GM19455 (cell line): ENCODE measurements at regions not wholly inside any gene's neighbourhood (a gene's known extent, or its start where the extent isn't known, plus 50 kb on each side); places are given as distances from the start of the nearest gene placed in this dataset.
"Not testable (repeated sequence)": the region's sequence is repeated elsewhere in the genome, so short reads cannot be mapped to it uniquely, and the experiment has no call there.

Experiments
- ATAC-seq: cut with Tn5 transposase; IDR thresholded peaks from one replicate; pipeline ENCODE4 v1.9.1; 2021; ENCODE audit not compliant: unreplicated experiment

GRCh38 chr5:82517544-82518075 is 239.5 kb upstream of the RPS23 start:
- no peak for ATAC-seq

DNA sequence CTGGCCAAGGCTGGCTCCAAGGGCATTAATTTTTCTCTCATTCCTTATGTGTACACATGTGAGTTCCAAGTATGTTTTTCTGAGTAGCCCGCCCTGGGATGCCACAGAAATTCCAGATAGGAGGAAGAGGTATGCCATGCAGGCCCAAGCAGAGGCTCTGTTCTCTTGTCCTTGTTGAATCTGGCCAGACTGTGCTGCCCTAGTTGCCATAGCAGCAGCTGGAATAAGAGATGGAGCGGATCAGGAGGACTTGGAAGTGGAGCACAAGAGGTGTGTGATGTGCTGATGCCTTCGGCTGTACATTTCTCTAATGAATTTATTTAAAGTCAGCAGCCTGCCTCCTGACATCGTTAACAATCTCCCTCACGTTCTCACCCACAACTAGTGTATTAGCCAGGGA is 235.6 kb upstream of the RPS23 start:
- ATAC-seq = no peak

DNA sequence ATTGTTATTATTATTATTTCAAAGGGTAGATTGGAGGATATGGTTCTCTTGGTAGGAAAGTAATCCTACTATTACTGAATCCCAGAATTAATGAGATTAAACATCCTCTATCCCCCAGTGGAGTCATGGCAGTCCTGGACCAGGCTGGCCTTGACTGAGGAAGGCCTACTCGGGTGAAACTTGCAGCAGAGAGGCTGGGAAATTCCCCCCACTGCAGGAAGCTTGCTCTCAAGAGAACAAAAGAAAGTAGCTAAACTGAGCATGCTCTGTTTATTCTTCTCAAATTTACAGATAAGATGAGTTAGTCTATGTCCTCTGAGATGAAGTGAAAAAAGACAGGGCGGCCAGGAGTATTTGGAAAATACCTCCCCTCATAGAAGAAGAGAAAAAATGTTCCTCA is 233.9 kb upstream of the RPS23 start:
- ATAC-seq = no peak

DNA sequence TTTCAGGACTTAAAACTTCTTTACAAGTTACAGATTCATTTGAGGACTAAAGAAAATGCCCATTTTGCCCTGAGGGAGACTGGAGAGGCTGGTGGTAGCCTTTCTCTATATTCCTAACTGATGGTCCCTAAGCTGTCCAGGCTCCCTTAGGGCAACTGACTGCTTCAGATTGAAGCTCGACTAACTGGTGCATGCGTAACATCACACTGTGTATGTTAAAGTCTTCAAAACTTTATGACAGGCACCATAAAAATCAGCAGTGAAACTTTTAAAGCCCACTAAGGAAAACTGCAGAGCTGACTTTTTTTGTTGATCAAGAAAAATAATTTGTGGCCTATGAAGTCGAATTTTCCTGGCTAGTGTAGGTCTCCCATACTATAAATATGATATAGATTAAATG is 233.0 kb upstream of the RPS23 start:
- no peak for ATAC-seq

GRCh38 chr5:82509762-82510161 is 231.6 kb upstream of the RPS23 start:
- no peak for ATAC-seq

DNA sequence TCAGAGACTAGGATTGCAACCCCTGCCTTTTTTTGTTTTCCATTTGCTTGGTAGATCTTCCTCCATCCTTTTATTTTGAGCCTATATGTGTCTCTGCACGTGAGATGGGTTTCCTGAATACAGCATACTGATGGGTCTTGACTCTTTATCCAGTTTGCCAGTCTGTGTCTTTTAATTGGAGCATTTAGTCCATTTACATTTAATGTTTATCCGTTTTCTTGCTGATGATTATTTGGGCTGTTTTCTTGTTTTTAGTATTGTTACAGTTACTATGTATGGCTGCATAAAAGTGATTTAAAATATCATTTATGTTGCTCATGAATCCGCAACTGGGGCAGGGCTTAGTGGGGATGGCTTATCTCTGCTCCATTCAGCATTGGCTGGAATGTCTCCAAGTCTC is 228.2 kb upstream of the RPS23 start:
- not testable (repeated sequence) for ATAC-seq

DNA sequence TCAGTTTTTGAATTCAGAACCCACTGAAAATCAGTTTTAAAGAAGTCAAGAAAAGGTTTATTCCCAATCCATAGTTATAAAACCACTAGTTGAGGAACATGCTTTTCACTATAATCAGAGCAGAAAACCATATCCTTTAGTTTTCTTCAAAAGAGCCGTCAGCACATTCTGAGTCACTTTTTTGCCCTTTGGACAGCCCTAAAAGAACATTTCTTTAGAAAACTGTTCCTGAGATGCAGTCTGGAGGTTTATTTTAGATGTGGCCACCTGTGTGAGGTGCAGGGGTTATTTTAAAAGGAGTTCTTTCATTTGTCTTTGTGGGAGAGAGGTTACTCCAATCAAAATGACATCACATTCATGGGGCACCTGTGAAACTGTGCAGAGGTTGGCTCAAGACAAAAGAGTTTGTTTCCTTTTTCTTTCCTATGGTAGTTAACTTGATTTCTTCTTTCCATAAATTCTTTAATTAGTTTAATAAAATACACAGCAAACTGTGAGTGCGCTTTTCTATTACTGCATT is 221.6 kb upstream of the RPS23 start:
- ATAC-seq = no peak

DNA sequence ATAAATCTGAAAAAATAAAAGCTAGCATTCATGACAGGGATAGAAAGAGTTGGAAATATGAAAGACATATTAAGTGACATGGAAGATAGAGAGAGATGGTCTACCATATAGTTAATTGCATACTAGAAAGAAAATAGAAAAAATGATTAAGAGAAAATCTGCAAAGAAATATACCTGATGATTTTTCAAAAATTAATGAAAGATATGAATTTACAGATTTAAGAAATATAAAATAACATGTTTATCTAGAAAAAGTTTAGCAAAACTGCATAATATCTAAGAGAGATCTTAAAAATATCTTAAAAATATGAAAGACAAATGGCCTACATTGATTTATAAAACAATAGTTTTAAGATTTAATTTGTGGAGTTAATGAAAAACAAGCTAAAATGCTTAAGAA is 219.1 kb upstream of the RPS23 start:
- ATAC-seq = no peak

GRCh38 chr5:82494942-82495341 is 216.8 kb upstream of the RPS23 start:
- ATAC-seq = no peak

DNA sequence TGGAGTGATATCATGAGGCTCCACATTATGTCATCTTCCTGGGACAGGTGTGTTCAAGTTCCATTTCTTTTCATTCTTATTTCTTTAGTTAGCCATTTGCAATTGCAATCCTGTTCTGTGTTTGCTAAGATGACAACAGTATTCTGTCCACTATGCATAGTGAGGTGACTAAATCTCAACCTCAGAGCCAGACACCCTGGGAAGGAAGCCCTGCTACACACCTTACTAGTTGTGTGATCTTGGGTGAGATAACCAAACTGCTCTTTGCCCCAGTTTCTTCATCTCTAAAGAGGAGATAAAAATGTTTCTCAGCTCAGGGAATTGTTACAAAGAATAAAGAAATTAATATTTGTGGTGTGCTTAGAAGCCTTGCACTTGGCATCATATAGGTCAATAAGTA is 215.1 kb upstream of the RPS23 start:
- ATAC-seq = no peak

DNA sequence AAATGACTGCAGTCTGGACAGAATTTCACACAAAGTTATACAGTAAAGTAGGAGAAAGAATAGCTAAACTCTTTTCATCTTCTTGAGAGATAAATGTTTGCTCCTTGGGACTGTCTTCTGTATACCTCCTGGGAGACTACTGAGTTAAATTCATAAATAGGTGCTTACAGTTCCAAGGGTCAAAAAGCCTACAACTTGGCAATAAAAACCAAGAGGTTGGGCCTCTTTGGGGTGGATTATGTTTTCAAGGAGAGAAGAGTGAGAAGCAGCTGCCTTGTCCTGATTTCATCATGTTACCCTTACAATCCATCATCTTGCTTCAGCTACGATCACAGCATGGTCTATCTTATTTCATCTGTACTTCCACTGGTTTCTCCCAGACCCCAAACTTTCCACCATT is 213.2 kb upstream of the RPS23 start:
- no peak for ATAC-seq

DNA sequence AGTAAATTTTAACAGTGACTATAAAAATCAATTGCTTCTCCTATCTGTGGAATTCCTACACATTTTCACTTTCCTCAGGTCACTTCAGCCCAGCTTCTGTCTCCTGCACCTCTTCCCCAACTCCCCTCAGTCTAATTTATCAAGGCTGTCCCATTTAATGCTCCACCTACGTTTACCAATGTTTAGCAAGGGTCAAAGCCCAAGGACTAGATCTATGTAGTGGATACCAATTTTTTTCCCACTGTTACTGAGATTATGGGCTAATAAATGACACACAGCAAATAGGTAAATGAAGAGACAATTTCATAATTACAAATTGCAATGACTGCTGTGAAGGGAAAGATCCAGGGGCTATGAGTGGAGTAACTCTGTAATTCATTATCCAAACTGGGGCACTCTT is 211.5 kb upstream of the RPS23 start:
- no peak for ATAC-seq

GRCh38 chr5:82487131-82487530 is 209.0 kb upstream of the RPS23 start:
- ATAC-seq = no peak

DNA sequence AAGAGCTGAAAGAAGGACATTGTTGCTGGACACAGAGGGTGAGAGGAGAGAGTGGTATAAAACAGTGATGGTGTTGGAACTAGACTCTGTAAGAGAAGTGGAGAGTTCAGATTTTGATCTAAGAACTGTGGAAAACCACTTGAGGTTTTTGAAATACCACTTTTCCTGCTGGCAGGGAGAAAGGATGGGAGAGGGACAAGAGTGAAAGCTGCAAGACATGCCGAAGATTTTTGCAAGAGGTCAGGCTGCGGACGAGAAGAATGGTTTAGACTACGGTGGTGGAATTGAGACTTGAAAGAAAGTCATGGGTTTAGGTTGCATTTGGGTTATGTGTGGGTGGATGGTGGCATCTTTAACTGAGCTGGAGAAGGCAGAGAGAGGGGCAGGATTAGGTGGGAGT is 202.2 kb upstream of the RPS23 start:
- ATAC-seq = no peak

DNA sequence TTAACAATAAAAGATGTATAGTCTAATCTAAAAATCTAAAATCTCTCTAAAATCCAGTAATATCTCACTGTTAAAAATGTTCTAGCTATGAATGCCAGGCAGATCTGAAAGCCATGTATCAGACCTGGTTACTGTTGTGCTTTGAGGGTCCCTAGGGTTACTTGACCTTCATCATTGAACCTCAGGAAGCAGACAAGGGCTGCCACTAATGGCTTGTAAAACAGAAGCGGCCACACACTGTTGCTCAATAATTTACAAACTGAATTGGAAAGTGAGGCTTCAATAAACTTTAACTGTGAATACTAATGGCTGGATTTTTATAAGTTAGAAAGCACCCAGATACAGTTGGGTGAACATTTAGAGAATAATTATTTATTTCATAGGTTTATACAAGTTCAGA is 198.0 kb upstream of the RPS23 start:
- no peak for ATAC-seq

DNA sequence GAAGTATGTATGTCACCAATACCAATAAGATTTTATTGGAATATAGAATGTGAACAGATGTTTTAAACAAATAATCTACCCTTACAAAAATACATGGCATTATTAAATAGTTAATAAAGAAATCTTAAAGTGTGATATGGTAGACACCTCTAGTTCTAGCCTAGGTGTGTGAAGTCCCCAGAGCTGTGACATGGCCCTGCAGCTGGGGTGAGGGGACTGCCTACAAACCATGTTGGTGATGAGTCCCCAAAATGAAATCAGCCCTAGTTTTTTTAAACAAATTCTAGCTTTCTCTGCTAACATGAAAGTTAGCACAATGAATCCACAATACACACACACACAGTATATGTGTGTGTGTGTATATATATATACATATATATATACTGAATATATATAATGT is 195.1 kb upstream of the RPS23 start:
- no peak for ATAC-seq

DNA sequence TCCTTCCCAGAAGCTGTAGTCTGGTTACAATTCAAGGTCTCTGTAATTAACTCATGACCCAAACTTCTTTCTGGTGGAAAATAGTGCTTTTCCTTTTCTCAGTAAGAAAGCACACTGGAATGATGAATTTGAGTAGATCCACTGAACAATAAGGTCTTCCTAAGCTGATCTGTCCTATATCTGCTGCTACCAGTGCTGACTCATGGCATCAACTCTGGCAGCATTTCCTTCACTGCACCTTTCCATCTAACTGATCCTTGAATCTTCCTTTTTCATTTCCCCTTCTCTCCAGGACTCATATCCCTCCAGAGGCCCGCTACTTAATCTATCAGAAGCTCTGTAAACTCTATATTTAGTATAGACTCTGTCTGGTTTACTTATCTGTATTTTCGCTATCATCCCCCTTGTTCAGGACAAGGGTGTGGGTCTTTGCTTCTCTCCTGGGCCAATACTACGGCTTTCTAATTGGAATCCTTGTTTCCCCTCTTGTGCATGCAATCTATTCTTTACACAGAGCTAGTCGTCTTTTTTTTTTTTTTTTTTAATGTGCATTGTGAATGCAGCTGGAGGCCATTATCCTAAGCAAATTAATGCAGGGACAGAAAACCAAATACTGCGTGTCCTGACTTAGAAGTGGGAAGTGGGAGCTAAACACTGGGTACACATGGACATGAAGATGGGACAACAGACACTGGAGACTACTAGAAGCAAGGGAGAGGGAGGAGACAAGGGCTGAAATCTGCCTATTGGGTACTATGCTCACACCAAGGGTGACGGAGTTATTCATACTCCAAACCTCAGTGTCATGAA is 192.2 kb upstream of the RPS23 start:
- no peak for ATAC-seq

DNA sequence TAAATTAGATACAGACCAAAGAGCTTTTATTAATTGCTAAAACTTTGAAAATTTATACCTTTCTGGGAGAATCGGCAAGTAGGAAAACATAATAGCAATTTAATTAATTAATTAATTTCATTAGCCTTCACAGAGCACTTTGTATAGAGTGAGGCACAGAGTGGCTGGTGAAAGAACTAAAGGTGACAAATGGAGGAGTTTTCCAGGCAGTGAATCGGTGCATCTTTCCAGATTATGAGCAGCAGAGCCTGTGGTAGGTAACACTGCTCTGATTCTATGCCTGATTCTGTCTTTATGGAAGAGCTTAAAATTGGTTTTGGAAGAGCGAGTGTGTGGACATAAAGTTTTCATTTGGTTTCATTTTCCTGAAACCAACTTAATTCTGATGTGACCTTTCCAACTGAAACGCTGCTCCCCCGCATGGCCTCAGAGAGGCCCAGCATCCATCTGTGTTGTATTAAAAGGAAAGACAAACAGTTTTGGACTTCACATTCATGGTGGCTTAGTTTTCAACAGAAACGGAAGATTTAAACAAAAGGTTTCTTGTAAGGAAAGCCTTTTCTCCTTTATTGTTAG is 188.9 kb upstream of the RPS23 start:
- ATAC-seq = no peak

GRCh38 chr5:82465235-82465634 is 187.1 kb upstream of the RPS23 start:
- ATAC-seq = no peak

- no peak for ATAC-seq
Measured at GRCh38 chr5:82459626-82460025, 181.5 kb upstream of the RPS23 start.

GRCh38 chr5:82455317-82455716 is 177.2 kb upstream of the RPS23 start:
- ATAC-seq = not testable (repeated sequence)

DNA sequence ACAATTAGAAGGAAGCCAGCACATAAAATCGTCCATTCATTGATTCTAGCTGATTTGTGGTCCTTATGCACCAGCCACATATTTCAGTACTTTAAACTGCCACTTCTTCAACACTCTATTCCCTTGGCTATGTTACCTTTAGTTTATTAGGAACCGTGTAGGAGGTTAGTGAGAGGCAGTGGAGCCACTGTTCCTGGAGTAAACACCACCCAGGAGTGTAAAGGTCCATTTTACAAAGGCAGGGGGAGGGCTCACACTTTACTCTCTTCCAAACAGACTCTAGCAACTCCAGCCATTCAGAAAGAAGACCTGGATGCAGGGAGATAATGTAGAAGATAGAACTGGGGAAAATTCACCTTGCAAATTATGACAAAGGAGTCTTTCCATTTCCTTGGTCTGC is 170.2 kb upstream of the RPS23 start:
- no peak for ATAC-seq
